ENCODE measurements at regions not wholly inside any gene's neighbourhood (a gene's known extent, or its start where the extent isn't known, plus 50 kb on each side); places are given as distances from the start of the nearest gene placed in this dataset.

DNA sequence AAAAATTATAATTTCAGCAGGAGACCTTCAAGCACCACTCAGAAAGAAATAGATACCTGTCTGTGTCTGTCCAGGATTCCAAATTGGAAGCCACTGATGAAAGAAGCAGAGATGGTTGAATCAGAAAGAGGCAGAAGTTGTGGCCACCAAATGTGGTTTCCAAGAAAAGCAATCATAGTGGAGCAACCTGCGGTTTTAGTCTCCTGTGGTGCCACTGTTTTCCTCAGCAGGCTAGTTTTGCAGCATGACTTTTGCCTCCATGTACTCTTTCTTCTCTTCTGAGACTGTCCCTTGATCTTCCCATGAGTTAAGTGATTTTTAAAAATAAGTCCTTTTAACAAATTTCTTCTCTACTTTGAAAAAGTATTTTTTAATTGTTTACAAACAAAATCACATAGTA lies 535.8 kb downstream of the CYLC2 start (continued):
- no peak for TF ChIP-seq CTCF (IDR thresholded peaks at IDR 0.05; ENCODE audit: control extremely low read depth in 1 of 3, insufficient read depth in 1 of 3, low read depth in 1 of 3, low read length in 3 of 3)
